DND-41 (cell line): ENCODE measurements at regions not wholly inside any gene's neighbourhood (a gene's known extent, or its start where the extent isn't known, plus 50 kb on each side); places are given as distances from the start of the nearest gene placed in this dataset.

Experiments
- ATAC-seq: fragments of 200-7000 bp; cut with Tn5 transposase; 3 replicates; pipeline ENCODE4 v1.9.1; 2021; ENCODE audit warnings: low read depth; ENCODE audit not compliant: insufficient read depth
- DNase-seq: peaks from one replicate; pipeline ENCODE4 v3.0.0-alpha.2; 2020
- H2AFZ ChIP-seq: 2 replicates; pipeline ENCODE4 v1.6.0; 2012; ENCODE audit warnings: low read depth, low read length
- H3K27ac ChIP-seq: 2 replicates; pipeline ENCODE4 v1.5.1; 2012; ENCODE audit warnings: low read length, inconsistent platforms
- H3K27me3 ChIP-seq: fragments of 200-600 bp; sonication (generic); 2 replicates; pipeline ENCODE4 v1.6.0; 2012; ENCODE audit warnings: low read length, mild to moderate bottlenecking, inconsistent platforms; ENCODE audit not compliant: insufficient read depth, poor library complexity
- H3K36me3 ChIP-seq: 2 replicates; pipeline ENCODE4 v1.5.1; 2012; ENCODE audit warnings: low read length, inconsistent platforms; ENCODE audit not compliant: insufficient read depth
- H3K4me1 ChIP-seq: 2 replicates; pipeline ENCODE4 v1.5.1; 2012; ENCODE audit warnings: mild to moderate bottlenecking, low read length; ENCODE audit not compliant: insufficient read depth
- H3K4me2 ChIP-seq: 2 replicates; pipeline ENCODE4 v1.6.0; 2012; ENCODE audit warnings: mild to moderate bottlenecking, moderate library complexity, low read length, inconsistent platforms; ENCODE audit not compliant: insufficient read depth
- H3K4me3 ChIP-seq, 2 experiments: fragments of 200-600 bp in 1 of 2; shearing (Covaris generic) in 1 of 2; 2 replicates each; pipeline ENCODE4 v1.5.1; 2012 to 2016; ENCODE audit warnings: inconsistent platforms in 2 of 2, low read length in 2 of 2, mild to moderate bottlenecking in 2 of 2, low read depth in 1 of 2, moderate library complexity in 1 of 2
- H3K79me2 ChIP-seq: 2 replicates; pipeline ENCODE4 v1.6.0; 2012; ENCODE audit warnings: low read length, inconsistent platforms; ENCODE audit not compliant: insufficient read depth
- H3K9ac ChIP-seq: 2 replicates; pipeline ENCODE4 v1.6.0; 2012; ENCODE audit warnings: low read depth, mild to moderate bottlenecking, inconsistent platforms, low read length, moderate library complexity
- H3K9me3 ChIP-seq: 2 replicates; pipeline ENCODE4 v1.5.1; 2012; ENCODE audit warnings: low read length, moderate library complexity, mild to moderate bottlenecking, inconsistent platforms; ENCODE audit not compliant: insufficient read depth, severe bottlenecking
- H4K20me1 ChIP-seq: 2 replicates; pipeline ENCODE4 v1.6.0; 2012; ENCODE audit warnings: low read length; ENCODE audit not compliant: insufficient read depth
- EZH2 ChIP-seq: IDR thresholded peaks from 3 replicates; pipeline ENCODE4 v1.6.1; 2012; ENCODE audit warnings: borderline replicate concordance, low read depth, mild to moderate bottlenecking, moderate library complexity, low read length, inconsistent platforms; ENCODE audit not compliant: severe bottlenecking
- TF ChIP-seq, protein P1 (sequence below): IDR thresholded peaks from 2 replicates; pipeline ENCODE4 v1.5.1; 2012; ENCODE audit warnings: borderline replicate concordance, low read length, moderate library complexity, mild to moderate bottlenecking; ENCODE audit not compliant: poor library complexity, severe bottlenecking; ENCODE audit errors: extremely low read depth

DNA sequence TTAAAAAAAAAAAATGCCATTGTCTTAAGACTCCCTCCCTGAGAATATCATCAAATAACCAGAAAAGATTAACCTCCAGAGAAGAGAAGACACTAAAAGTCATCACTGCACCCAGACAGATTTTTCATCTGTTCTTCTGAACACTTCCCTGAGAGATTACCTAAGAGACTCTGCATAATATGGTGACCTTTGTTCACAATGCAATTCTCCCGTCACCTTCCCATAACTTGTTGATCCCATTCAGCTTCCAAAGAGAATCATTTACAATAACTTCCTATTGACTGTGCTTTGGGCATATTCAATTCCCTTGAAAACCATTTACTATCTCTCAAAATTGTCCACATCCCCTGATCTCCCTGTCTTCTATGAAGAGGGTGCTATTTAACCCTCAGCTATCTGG lies 85.1 kb upstream of the SMAD1 start:
- Histone ChIP-seq H3K4me2 (no peak overlapping the region), H4K20me1 (no peaks in the 10 kb centered on the region), H3K36me3 (no peaks in the 10 kb centered on the region), H3K4me3 (no peak overlapping the region), H3K27ac (no peak overlapping the region), H3K4me1 (no peaks in the 10 kb centered on the region), H3K9ac (no peak overlapping the region), H3K9me3 (no peaks in the 10 kb centered on the region), H3K27me3 (no peaks in the 10 kb centered on the region), H3K79me2 (no peaks in the 10 kb centered on the region), H2AFZ (no peak overlapping the region)
- no peak for ATAC-seq
- TF ChIP-seq, protein P1, sequence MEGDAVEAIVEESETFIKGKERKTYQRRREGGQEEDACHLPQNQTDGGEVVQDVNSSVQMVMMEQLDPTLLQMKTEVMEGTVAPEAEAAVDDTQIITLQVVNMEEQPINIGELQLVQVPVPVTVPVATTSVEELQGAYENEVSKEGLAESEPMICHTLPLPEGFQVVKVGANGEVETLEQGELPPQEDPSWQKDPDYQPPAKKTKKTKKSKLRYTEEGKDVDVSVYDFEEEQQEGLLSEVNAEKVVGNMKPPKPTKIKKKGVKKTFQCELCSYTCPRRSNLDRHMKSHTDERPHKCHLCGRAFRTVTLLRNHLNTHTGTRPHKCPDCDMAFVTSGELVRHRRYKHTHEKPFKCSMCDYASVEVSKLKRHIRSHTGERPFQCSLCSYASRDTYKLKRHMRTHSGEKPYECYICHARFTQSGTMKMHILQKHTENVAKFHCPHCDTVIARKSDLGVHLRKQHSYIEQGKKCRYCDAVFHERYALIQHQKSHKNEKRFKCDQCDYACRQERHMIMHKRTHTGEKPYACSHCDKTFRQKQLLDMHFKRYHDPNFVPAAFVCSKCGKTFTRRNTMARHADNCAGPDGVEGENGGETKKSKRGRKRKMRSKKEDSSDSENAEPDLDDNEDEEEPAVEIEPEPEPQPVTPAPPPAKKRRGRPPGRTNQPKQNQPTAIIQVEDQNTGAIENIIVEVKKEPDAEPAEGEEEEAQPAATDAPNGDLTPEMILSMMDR, result no peak
- no peak for TF ChIP-seq EZH2
- DNase-seq, result no peak

DNA sequence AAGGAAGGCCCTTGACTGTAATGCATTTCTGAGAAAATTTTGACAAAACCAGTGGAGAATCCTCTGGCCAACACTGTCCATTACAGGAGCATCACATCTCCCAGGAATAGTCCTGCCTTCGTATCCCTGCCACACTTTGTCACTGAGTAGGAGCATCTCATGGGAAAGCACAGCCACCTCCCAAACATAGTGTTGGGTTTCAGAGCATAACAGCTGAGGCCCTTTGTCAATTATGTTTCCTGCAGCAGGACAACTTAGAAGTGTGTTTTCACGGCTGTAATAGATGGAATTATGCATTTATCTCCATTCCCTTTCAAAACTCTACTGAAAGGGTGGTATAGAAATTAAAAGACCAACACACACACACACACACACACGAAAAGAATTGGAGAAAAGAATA lies 91.1 kb upstream of the SMAD1 start:
- ATAC-seq (no peak), DNase-seq (no peak)
- Histone ChIP-seq H3K27me3 (no peaks in the 10 kb centered on the region), H3K79me2 (no peaks in the 10 kb centered on the region), H3K9me3 (no peaks in the 10 kb centered on the region), H3K36me3 (no peaks in the 10 kb centered on the region), H2AFZ (no peak overlapping the region), H3K4me1 (no peaks in the 10 kb centered on the region), H4K20me1 (no peaks in the 10 kb centered on the region), H3K4me3 (no peak overlapping the region), H3K4me2 (no peak overlapping the region), H3K27ac (no peak overlapping the region), H3K9ac (no peak overlapping the region)
- no peak for TF ChIP-seq EZH2
- TF ChIP-seq, protein P1, result no peak

DNA sequence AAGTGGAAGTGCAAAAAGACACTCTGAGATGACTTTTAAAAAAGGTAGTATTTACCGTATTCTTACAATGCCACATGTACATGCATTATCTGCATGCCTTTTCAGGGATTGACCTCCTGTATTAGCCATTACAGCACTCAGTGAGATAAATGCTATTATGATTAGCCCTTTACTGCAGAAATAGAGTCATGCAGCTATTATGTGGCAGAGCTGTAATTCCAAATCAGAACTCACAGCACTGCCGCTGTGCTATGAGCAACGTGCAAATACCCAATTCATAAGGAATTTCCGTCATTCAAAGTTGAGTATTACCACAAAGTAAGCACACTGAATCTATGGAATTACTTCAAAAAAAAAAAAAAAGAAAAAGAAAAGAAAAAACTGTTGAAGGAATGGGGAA lies 92.1 kb upstream of the SMAD1 start:
- Histone ChIP-seq H3K4me3 (no peak overlapping the region), H3K27me3 (no peaks in the 10 kb centered on the region), H4K20me1 (no peaks in the 10 kb centered on the region), H3K4me1 (no peaks in the 10 kb centered on the region), H3K79me2 (no peaks in the 10 kb centered on the region), H3K4me2 (no peak overlapping the region), H3K27ac (no peak overlapping the region), H2AFZ (no peak overlapping the region), H3K36me3 (no peaks in the 10 kb centered on the region), H3K9me3 (no peaks in the 10 kb centered on the region), H3K9ac (no peak overlapping the region)
- no peak for DNase-seq
- ATAC-seq, result no peak
- TF ChIP-seq EZH2, result no peak
- TF ChIP-seq, protein P1, result no peak

DNA sequence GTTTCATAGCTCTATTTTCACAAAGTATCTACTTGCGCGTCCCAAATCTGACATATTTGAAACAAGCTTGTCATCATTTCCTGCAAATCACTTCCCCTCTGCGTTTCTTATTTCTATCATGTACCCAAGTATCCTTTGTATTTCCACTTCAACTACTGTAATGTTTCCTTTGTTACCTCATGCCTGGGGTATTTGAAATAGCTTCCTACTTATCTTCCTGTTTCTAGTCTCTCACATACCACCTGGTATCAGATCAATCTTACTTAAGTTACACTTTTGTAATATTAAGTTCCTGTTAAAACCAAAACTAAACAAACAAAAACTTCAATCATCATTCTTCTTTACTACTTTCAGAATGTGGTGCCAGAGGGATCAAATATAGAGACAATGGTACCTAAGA lies 93.6 kb upstream of the SMAD1 start:
- H2AFZ ChIP-seq, result no peak overlapping the region
- no peak for ATAC-seq
- H3K27me3 ChIP-seq, result no peaks in the 10 kb centered on the region
- no peaks in the 10 kb centered on the region for H3K36me3 ChIP-seq
- no peak overlapping the region for H3K4me3 ChIP-seq
- H4K20me1 ChIP-seq, result no peaks in the 10 kb centered on the region
- H3K9me3 ChIP-seq, result no peaks in the 10 kb centered on the region
- H3K4me2 ChIP-seq, result no peak overlapping the region
- no peaks in the 10 kb centered on the region for H3K79me2 ChIP-seq
- no peak overlapping the region for H3K9ac ChIP-seq
- no peak overlapping the region for H3K27ac ChIP-seq
- H3K4me1 ChIP-seq, result no peaks in the 10 kb centered on the region
- TF ChIP-seq EZH2, result no peak
- TF ChIP-seq, protein P1, result no peak
- DNase-seq, result no peak
